ENCODE measurements at regions not wholly inside any gene's neighbourhood (a gene's known extent, or its start where the extent isn't known, plus 50 kb on each side); places are given as distances from the start of the nearest gene placed in this dataset.

- Histone ChIP-seq H3K9ac (ENCODE audit: low read depth, low read length) (no peak overlapping the region), H3K9me3 (ENCODE audit: control insufficient read depth, insufficient read depth, low read length) (peaks cover 10% of the 10 kb centered on the region), H3K4me1 (ENCODE audit: insufficient read depth, low read length) (peaks cover 5% of the 10 kb centered on the region; the same call in 1 of the 2 replicates), H3K36me3 (ENCODE audit: insufficient read depth, low read length) (no peaks in the 10 kb centered on the region)
Observed at GRCh38 chr10:29114141-29114540, 174.7 kb upstream of the LYZL1 start.

- Histone ChIP-seq H3K9ac (ENCODE audit: low read depth, low read length) (no peak overlapping the region), H3K36me3 (ENCODE audit: insufficient read depth, low read length) (no peaks in the 10 kb centered on the region), H3K4me1 (ENCODE audit: insufficient read depth, low read length) (no peaks in the 10 kb centered on the region), H3K9me3 (ENCODE audit: control insufficient read depth, insufficient read depth, low read length) (peaks cover 11% of the 10 kb centered on the region)
Observed at GRCh38 chr10:29117781-29118180, 171.1 kb upstream of the LYZL1 start.

DNA sequence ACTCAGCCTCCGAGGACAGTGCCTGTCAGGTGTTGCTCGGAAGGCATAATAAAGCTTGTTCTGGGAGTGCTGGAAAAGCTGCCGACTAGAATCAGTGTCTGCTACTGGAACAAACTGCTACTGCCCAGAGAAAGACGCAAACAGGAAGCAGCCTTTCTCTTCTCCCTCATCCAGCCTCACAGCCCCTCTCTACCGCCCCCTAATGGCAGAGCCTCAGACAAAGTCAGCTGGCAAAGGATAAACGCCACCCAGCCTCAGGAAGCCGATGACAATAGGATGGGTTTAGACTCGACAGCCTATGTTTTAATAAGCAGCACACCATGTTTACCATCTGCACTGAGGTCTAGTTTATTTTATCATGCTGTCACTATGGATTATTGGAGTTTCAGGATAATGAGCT, 169.5 kb upstream of the LYZL1 start:
- Histone ChIP-seq H3K4me1 (ENCODE audit: insufficient read depth, low read length) (no peaks in the 10 kb centered on the region), H3K9ac (ENCODE audit: low read depth, low read length) (no peak overlapping the region; the same call in 1 of the 2 replicates), H3K36me3 (ENCODE audit: insufficient read depth, low read length) (no peaks in the 10 kb centered on the region), H3K9me3 (ENCODE audit: control insufficient read depth, insufficient read depth, low read length) (peaks cover 16% of the 10 kb centered on the region)

- Histone ChIP-seq H3K36me3 (ENCODE audit: insufficient read depth, low read length) (no peaks in the 10 kb centered on the region), H3K9ac (ENCODE audit: low read depth, low read length) (no peak overlapping the region), H3K4me1 (ENCODE audit: insufficient read depth, low read length) (no peaks in the 10 kb centered on the region), H3K9me3 (ENCODE audit: control insufficient read depth, insufficient read depth, low read length) (peaks cover 16% of the 10 kb centered on the region)
Observed at GRCh38 chr10:29120216-29120615, 168.7 kb upstream of the LYZL1 start.

- H3K36me3 ChIP-seq (ENCODE audit: insufficient read depth, low read length) = no peaks in the 10 kb centered on the region
- H3K9ac ChIP-seq (ENCODE audit: low read depth, low read length) = no peak overlapping the region
- peaks cover 5% of the 10 kb centered on the region; the same call in 1 of the 2 replicates for H3K9me3 ChIP-seq (ENCODE audit: control insufficient read depth, insufficient read depth, low read length)
- H3K4me1 ChIP-seq (ENCODE audit: insufficient read depth, low read length) = peaks cover 14% of the 10 kb centered on the region
Observed at GRCh38 chr10:29124864-29125263, 164.0 kb upstream of the LYZL1 start.

DNA sequence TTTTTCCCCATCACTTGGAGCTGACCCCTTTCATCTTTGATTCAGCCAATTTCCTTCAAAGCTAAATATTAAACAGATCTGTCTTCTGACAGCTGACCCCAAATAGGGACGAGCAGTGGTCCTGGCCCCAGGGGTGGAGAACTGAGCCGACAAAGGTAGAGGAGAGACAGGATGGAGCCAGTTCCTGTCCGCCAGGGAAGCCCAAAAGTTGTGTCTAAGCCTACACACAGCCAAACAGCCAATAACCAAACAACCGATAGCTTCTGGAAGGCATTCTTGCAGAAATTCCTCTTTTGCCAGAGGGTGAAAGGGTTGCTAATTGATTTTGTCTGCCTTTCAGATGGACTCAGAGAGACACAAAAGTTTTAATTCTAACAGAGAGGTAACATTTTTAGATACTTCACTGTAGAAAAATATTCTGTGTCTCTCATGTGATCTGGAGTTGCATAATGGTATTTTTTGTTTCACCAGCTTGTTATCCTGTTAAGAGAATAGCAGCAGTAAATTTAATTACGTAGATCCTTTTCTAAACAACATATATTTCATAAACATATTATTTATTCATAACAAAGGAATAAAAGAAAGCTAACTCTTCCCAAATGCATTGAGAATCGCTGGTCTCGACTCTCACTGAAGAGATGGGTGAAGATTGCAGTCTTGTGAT, 161.7 kb upstream of the LYZL1 start:
- H3K36me3 ChIP-seq (ENCODE audit: insufficient read depth, low read length) = no peaks in the 10 kb centered on the region
- no peak overlapping the region for H3K9ac ChIP-seq (ENCODE audit: low read depth, low read length)
- H3K4me1 ChIP-seq (ENCODE audit: insufficient read depth, low read length) = peaks cover 14% of the 10 kb centered on the region
- H3K9me3 ChIP-seq (ENCODE audit: control insufficient read depth, insufficient read depth, low read length) = peaks cover 5% of the 10 kb centered on the region; the same call in 1 of the 2 replicates

- peaks cover 14% of the 10 kb centered on the region for H3K4me1 ChIP-seq (ENCODE audit: insufficient read depth, low read length)
- H3K36me3 ChIP-seq (ENCODE audit: insufficient read depth, low read length) = no peaks in the 10 kb centered on the region
- no peak overlapping the region for H3K9ac ChIP-seq (ENCODE audit: low read depth, low read length)
- H3K9me3 ChIP-seq (ENCODE audit: control insufficient read depth, insufficient read depth, low read length) = peaks cover 5% of the 10 kb centered on the region; the same call in 1 of the 2 replicates
Observed at GRCh38 chr10:29127731-29128130, 161.1 kb upstream of the LYZL1 start.

GRCh38 chr10:29130190-29130673, 158.6 kb upstream of the LYZL1 start:
- Histone ChIP-seq H3K9ac (ENCODE audit: low read depth, low read length) (no peak overlapping the region), H3K36me3 (ENCODE audit: insufficient read depth, low read length) (no peaks in the 10 kb centered on the region)

DNA sequence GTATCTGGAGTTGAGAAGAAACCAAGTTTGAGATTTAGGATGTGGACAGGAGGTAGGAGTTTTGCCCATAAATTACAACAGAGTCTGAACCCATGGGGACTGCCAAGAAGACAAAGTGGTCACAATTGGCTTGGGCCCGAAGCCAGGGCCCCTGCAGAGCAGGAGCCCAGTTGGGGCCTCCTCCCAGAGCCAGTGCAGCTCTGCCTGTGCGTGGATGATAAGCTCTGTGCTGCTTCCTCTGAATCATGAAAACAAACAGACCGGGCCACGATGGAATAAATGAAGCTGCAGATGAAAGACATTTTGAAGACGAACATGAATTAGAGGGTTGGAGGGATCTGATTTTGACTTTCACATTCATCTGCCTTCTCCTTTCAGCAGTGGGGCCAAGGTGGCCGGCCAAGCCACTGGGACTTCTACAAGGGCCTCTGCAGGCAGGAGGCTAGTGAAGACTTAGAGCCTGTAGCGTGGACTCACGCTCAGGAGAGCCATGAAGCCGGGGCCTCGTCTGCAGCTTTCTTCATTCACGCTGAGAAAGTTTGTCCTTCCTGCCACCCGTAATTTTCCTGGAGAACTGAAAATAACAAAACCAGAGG, 156.8 kb upstream of the LYZL1 start:
- Histone ChIP-seq H3K36me3 (ENCODE audit: insufficient read depth, low read length) (no peaks in the 10 kb centered on the region), H3K4me1 (ENCODE audit: insufficient read depth, low read length) (peaks cover 9% of the 10 kb centered on the region), H3K9ac (ENCODE audit: low read depth, low read length) (no peak overlapping the region), H3K9me3 (ENCODE audit: control insufficient read depth, insufficient read depth, low read length) (no peaks in the 10 kb centered on the region)

More at GRCh38 chr10:29130190-29130673, 158.6 kb upstream of the LYZL1 start:
- Histone ChIP-seq H3K9me3 (ENCODE audit: control insufficient read depth, insufficient read depth, low read length) (no peaks in the 10 kb centered on the region), H3K4me1 (ENCODE audit: insufficient read depth, low read length) (peaks cover 14% of the 10 kb centered on the region)

- Histone ChIP-seq H3K9ac (ENCODE audit: low read depth, low read length) (no peak overlapping the region), H3K4me1 (ENCODE audit: insufficient read depth, low read length) (peaks cover 3% of the 10 kb centered on the region), H3K36me3 (ENCODE audit: insufficient read depth, low read length) (no peaks in the 10 kb centered on the region), H3K9me3 (ENCODE audit: control insufficient read depth, insufficient read depth, low read length) (no peaks in the 10 kb centered on the region)
Observed at GRCh38 chr10:29132551-29133111, 156.2 kb upstream of the LYZL1 start.

DNA sequence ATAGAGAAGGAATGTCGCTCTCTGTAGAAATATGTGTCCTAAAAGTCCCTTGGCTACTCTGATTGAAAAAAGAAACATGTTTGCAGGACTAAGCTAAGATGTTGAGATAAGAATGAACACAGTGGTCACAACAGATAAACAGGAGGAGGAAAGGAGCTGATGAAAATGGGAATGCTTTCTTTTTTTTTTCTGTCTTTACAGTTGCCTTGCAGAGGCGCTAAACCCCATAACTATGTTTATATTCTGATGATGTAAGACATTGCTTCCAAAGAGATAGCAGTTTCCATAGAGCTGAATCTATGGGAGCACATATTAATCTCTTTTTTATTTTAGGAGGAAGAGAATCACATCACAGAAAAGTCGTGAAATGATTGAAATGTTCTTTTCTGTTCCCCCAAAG, 153.5 kb upstream of the LYZL1 start:
- Histone ChIP-seq H3K36me3 (ENCODE audit: insufficient read depth, low read length) (no peaks in the 10 kb centered on the region), H3K9ac (ENCODE audit: low read depth, low read length) (no peak overlapping the region), H3K9me3 (ENCODE audit: control insufficient read depth, insufficient read depth, low read length) (no peaks in the 10 kb centered on the region), H3K4me1 (ENCODE audit: insufficient read depth, low read length) (peaks cover 10% of the 10 kb centered on the region; the same call in 1 of the 2 replicates)

DNA sequence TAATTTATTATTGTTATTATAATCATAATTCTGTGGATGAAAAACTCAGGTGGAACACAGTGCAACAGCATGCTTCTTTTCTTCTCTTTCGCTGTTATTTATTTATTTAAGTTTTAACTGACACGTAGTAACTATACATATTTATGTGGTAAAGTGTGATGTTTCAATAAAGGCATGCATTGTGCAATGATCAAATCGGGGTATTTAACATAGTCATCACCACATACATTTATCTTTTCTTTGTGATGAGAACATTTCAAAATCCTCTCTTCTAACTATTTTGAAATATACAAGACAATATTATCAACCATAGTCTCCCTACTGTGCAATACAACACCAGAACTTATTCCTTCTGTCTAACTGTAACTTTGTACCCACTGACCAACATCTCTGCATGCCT, 152.5 kb upstream of the LYZL1 start:
- H3K9me3 ChIP-seq (ENCODE audit: control insufficient read depth, insufficient read depth, low read length) = no peaks in the 10 kb centered on the region
- no peak overlapping the region for H3K9ac ChIP-seq (ENCODE audit: low read depth, low read length)
- H3K36me3 ChIP-seq (ENCODE audit: insufficient read depth, low read length) = no peaks in the 10 kb centered on the region
- peaks cover 16% of the 10 kb centered on the region for H3K4me1 ChIP-seq (ENCODE audit: insufficient read depth, low read length)

- peaks cover 24% of the 10 kb centered on the region for H3K4me1 ChIP-seq (ENCODE audit: insufficient read depth, low read length)
- H3K9me3 ChIP-seq (ENCODE audit: control insufficient read depth, insufficient read depth, low read length) = no peaks in the 10 kb centered on the region
- no peak overlapping the region for H3K9ac ChIP-seq (ENCODE audit: low read depth, low read length)
- H3K36me3 ChIP-seq (ENCODE audit: insufficient read depth, low read length) = no peaks in the 10 kb centered on the region
Observed at GRCh38 chr10:29140151-29140550, 148.7 kb upstream of the LYZL1 start.

- H3K9ac ChIP-seq (ENCODE audit: low read depth, low read length) = peak overlapping the region; percentile 35
- no peaks in the 10 kb centered on the region for H3K36me3 ChIP-seq (ENCODE audit: insufficient read depth, low read length)
- no peaks in the 10 kb centered on the region for H3K9me3 ChIP-seq (ENCODE audit: control insufficient read depth, insufficient read depth, low read length)
- H3K4me1 ChIP-seq (ENCODE audit: insufficient read depth, low read length) = peaks cover 24% of the 10 kb centered on the region
Observed at GRCh38 chr10:29140991-29141390, 147.9 kb upstream of the LYZL1 start.

DNA sequence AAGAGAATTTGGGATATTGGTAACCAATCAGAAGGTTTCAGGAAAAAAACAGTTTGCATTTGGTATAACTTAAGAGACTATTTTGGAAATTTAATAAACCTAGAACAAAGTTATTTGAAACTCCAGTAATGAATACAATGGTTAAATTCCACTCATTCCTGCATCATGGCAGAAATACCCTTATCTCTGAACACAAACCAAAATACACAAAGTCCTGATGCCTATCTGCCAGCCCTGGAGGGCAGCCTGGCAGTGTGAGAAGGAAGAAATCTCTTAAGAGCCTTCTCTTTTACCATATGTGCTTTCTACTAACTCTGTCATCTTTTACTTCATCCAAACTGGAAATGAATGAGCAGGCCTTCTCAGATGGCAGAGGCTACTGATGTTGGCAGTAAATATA, 147.1 kb upstream of the LYZL1 start:
- Histone ChIP-seq H3K36me3 (ENCODE audit: insufficient read depth, low read length) (no peaks in the 10 kb centered on the region), H3K9ac (ENCODE audit: low read depth, low read length) (no peak overlapping the region; the same call in 1 of the 2 replicates), H3K4me1 (ENCODE audit: insufficient read depth, low read length) (peaks cover 24% of the 10 kb centered on the region), H3K9me3 (ENCODE audit: control insufficient read depth, insufficient read depth, low read length) (no peaks in the 10 kb centered on the region)
